ENCODE measurements at regions not wholly inside any gene's neighbourhood (a gene's known extent, or its start where the extent isn't known, plus 50 kb on each side); places are given as distances from the start of the nearest gene placed in this dataset.
A peak's percentile ranks its signal among the peaks of the same experiment; 100 is the strongest.

DNA sequence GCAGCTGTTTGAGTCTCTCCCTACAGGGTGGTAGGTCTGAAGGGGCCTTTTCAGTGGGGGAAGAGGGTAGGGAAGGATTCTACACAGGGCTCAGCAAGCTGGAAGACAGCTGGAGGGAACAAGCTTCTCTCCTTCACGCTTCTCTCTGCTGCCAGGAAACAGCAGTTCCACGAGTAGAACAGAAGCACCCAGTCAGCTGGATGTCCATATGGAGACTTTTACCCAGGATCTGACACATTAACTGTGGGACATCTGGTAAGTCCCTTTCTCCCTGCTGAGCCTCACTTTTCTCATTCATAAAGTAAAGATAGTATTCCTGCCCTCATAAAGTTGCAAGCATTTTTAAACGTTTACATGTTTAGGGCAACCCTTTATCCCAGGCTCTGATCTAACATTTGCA lies 280.3 kb downstream of the OMA1 start:
- no peak for ATAC-seq
- DNase-seq = no peak
- intact Hi-C loops (cut with micrococcal nuclease) = no loop called here

DNA sequence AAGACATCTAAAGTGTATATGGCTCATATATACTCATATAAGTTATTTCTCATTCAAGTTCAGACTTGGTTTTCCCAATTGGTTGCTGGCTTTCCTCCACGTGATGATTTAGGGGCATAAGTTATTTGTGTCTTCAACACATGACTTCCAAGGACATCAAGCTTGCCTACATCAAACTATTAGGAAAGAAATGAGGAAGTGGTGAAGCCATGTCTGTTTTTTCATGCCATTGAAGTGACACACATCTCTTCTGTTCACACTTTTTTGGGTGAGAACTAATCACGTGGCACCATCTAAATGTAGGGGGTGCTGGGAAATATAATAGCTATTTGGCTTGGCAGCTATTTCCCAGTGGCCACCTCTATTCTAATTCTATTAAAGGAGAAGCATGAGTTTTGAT lies 282.1 kb downstream of the OMA1 start:
- no peak for ATAC-seq
- intact Hi-C loops (cut with micrococcal nuclease) = no loop called here

DNA sequence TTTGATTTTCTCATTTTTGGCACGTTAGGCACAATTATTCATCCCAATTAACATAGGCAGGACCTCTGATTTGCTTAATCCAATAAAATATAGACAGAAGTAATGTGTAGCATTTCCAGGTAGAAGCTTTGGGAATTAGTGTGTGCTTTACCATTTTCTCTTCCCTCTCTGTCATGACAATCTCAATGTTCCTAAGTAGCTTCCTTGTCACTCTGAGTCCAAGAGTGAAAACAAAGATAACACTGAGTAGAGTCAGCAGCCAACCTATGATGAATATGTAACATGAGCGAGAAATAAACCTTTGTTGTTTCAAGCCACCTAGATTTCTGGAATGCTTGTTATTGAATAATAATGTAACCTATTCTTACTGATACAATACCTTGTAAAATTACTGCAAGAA lies 283.8 kb downstream of the OMA1 start:
- ATAC-seq (no peak), DNase-seq (no peak)
- intact Hi-C loops (cut with micrococcal nuclease) = no loop called here

More for the DNA sequence above, 282.1 kb downstream of the OMA1 start:
- DNase-seq = no peak

DNA sequence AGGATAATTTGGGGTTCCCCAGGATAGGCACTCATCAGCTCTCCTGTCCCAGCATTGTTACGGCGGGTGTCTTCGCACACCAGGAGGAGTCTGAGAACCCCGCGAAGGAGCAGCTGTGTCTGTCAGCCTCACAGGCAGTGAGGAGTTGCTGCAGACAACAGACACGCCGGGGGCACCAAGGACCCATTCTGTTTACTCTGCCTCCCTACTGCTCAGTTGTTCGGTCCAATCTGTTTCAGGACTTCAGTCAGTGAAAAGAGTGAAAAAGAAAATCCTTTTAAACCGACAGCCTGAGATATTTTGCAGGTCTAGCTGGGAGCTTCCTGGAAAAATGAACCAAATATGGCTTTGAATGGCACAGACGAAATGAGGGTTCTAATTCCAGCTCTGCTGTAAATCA lies 288.4 kb downstream of the OMA1 start:
- intact Hi-C loops (cut with micrococcal nuclease) = no loop called here
- ATAC-seq (no peak), DNase-seq (no peak)

DNA sequence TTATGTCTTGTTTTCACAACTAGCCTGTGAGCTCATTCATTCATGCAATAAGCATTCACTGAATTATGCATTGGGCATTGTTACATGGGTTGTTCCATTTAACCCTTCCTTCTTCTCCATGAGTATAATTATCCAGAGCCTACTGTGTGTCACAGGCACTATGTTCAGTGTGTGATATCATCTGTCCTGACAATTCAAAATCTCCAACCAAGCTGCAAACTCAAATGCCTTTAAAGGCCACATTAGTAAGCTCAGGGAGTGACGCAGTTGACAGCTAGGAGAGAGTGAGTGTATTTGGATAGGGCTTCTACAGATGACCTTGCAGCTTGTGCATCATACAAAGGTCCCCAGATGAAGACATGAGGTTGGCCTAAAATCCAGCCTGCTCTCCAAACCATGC lies 289.5 kb downstream of the OMA1 start:
- ATAC-seq = no peak
- DNase-seq = no peak
- intact Hi-C loops (cut with micrococcal nuclease) = no loop called here

DNA sequence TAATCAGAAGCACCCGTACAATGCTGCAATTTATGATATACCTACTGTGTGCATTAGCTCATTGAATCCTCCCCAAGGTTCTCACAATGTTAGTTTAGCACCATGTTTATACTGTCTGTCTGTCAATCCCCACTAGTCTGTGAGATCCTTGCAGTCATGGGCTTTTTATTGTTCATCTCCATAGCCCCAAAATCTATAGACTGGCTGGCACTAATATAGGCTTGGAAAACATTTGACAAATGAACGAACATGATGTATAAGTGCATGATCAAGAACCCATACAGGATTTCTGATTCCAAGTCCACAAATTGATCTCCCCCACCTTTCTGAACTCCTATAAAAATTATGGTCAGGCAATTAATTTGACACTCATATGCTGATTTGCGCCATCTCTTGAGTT lies 290.0 kb downstream of the OMA1 start:
- ATAC-seq = no peak
- intact Hi-C loops (cut with micrococcal nuclease) = no loop called here

DNA sequence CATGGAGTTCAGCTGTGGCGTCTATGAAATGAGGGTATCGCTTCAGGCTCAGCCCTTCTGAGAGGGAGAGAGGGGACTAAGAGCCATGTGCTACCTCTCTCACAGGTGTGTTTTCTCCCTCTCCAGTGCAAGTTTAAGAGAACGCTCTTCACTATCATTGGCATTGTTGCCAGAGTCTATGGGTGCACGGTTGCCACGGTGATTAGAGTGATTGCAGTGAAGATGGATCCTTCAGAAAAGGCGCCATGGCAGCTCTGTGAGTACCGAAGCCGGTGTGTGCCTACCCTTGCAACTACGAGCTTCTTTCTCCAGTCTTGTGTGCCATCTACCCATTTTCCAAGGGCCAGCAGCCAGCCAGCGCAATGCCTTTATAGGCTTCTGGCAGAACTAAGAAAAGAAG lies 290.5 kb downstream of the OMA1 start:
- ATAC-seq = no peak
- intact Hi-C loops (cut with micrococcal nuclease) = no loop called here
- no peak for DNase-seq

More for the DNA sequence above, 290.0 kb downstream of the OMA1 start:
- DNase-seq = no peak

DNA sequence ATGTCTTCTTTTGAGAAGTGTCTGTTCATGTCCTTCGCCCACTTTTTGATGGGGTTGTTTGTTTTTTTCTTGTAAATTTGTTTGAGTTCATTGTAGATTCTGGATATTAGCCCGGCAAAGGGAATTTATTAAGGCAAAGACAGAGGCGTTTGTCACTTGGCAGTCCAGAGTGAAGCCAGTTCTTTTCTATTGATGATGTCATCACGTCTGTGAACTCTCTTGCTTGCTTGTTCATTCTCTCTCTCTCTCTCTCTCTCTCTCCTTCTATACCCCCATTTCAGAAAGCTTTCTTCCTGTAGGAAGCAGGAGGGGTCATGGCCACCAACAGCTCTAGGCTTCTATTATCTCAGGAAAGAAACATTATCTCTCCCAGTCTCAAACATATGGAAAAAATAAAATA lies 291.3 kb downstream of the OMA1 start:
- intact Hi-C loops (cut with micrococcal nuclease) = no loop called here
- ATAC-seq = no peak

DNA sequence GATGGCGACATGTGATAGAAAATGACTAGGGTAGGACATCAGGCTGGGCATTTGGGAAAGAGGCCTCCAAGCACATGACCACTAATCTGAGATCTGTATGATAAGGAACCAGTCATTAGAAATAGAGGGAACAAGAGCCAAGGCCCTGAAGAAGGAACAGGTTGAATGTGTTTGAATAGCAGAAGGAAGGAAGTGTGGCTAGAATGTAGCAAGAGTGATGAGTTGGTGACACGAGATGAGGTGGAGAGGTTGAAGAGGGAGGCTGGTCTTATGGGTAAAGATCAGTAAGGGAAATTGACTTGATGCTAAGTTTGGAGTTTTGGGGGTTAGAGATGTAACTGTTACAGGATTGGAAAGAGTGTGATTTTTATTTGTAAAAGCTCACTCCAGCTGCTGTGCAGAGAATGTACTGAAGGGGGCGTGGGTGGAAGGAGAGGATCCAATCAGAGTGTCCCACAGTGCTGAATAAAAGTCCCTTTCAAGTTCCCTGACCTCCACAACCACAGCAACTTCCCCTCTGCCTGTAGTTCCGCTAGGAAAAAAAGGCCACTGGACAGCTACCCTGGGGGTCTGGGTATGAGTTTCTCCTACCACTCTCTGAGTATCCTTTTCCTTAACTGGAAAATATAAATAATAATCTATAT lies 295.0 kb downstream of the OMA1 start:
- DNase-seq = no peak
- ATAC-seq = no peak
- intact Hi-C loops (cut with micrococcal nuclease) = no loop called here

More for the DNA sequence above, 291.3 kb downstream of the OMA1 start:
- DNase-seq = no peak

DNA sequence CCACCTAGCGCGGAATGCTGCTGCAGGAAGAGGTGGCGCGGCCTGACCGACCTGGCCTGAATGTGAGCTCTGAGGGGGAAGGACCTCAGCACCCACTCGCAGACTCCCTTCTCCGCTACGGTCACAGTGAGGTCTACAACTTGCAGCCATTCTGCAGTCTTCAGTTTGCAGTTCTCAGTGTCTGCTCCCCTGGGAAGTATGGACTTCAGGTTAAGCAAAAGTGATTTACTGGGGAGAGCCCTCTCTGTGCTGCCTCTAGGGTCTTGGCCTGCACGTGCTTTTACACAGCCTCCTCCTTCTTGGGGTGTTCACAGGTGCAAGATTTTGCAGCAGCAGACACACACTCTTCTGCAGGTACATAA lies 296.0 kb downstream of the OMA1 start:
- ATAC-seq (no peak), DNase-seq (no peak)
- intact Hi-C loops (cut with micrococcal nuclease) = no loop called here

DNA sequence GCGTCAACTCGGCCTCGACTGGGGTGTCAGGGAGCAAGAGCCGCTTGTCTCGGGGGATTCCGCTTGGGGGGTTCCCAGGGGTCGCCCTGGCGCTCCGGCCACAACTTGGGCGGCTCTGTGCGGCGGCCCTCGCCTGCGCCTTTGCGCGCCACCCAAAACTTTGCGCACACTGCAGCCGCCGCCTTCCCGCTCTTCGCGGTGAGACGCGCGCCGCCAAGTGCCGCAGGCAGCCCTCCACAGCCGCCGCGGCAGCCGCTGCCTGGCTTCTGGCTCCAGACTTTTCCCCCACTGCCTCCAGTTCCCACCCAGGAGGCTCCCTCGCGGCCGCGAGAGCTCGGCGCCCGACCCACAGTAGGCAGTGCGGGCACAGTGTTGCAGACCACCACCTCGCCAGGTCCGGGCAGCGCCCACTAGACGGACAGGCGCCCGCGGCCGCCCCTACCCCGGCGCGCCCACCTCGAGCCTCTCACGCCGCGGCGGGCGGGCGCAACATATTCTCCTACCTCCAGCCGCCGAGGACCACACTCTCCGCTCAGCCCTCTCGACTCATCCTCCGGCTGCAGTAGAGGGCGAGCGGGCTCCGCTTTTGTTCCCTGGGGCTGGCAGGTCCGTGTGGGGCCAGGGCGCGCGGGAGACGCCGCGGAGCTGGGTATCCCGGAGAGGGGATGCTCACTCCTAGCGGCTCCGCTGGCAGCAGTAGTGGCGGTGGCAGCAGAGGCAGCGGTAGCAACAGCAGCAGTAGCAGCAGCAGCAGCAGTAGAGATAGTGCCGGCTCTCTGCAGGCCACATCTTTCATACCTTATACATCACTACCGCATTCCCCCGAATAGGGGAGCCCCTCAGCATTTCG lies 296.6 kb downstream of the OMA1 start:
- DNase-seq (peak; percentile 45), ATAC-seq (peak; percentile 90)
- intact Hi-C loops (cut with micrococcal nuclease) = no loop called here

DNA sequence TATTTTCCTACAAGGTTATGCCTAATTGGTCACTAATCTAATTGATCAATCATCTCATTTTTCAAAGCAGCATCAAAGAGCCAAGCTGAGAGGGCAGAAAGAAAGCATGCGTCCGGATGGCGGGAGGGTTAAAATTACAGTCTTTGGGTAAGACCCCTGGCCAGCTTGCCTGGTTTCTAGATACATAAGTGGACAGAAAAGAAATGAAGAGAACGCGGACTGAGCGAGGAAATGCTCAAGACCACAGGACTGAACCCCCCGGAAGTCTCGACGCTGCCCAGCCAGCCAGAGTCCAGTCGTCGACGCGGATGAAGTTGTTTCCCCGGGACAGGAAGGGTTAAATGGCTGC lies 297.2 kb downstream of the OMA1 start:
- ATAC-seq (no peak), DNase-seq (no peak)
- intact Hi-C loops (cut with micrococcal nuclease) = no loop called here

DNA sequence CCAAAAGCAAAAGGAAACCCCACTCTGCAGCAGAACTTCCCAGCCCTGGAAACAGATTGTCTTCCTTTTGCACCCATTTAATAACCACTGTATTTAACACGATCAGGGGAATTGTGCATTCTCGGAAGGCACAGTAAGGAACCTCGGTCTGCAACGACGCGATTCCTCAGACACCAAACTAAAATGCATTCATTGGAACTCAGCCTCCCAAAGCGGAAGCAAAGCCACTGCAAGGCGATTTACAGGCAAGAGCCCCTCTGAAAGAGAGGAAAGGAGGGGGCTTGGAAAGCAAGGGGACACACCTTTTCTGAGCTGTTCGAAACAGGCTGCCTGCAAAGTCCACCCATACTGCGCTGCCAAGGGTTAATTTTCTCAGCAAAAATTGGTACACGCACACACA lies 297.7 kb downstream of the OMA1 start:
- DNase-seq = no peak
- no peak for ATAC-seq
- intact Hi-C loops (cut with micrococcal nuclease) = no loop called here

DNA sequence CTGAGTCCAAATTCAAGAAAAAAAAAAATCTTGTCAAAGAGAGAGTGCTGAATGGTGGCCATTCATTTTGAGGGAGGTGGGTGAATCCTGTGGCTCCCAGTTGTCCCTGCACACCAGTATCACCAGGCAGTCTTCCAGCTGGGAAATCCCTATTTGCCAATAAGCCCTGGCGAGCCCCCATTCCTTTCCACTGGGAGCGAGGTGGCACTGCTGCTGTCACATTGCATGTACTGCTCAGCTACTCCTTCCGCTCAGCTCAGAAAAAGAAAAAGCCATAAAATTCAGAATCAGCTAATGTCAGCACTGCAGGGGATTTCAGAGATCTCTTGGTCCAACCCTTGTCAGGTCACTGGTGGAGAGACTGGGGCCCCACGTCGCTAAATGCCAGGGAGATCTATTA lies 298.5 kb downstream of the OMA1 start:
- no peak for DNase-seq
- ATAC-seq = no peak
- intact Hi-C loops (cut with micrococcal nuclease) = no loop called here

DNA sequence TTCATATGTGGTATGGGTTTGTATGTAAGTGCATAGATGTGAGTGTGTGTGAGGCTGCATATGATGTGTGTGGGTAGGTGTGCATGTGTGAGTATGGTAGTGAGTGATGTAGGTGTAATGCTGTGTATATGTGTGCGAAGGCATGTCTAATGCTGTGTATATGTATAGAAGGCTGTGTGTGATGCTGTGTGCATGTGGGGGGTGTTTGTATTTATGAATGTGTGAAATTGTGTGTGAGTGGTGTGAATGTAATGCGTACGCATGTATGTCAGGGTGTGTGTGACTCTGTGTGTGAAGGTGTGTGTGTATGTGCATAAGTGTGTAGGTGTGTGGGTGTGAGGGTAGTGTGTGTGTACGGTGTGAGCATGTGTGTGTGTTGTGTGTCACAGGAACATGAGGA lies 300.0 kb downstream of the OMA1 start:
- intact Hi-C loops (cut with micrococcal nuclease) = no loop called here
- ATAC-seq = no peak

DNA sequence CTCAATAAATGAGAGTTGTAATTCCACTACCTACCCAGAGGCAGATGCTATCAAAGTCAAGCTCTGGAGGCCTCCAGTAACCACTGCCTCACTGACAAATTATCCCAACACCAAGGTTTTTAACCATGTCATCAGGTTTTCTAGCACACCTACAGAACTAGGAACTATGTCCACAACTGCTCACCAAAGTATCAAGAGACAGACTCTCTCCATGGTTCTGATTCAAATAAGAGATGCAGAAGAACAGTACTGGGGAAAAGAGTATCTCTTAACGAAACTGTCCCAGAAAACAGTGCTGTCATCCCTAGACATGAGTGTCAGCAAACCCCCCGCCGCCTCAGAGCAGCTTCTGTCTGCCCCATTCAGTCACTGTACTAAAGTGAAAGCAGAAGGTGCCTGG lies 301.7 kb downstream of the OMA1 start:
- DNase-seq = no peak
- ATAC-seq = no peak
- intact Hi-C loops (cut with micrococcal nuclease) = no loop called here

More for the DNA sequence above, 300.0 kb downstream of the OMA1 start:
- no peak for DNase-seq

DNA sequence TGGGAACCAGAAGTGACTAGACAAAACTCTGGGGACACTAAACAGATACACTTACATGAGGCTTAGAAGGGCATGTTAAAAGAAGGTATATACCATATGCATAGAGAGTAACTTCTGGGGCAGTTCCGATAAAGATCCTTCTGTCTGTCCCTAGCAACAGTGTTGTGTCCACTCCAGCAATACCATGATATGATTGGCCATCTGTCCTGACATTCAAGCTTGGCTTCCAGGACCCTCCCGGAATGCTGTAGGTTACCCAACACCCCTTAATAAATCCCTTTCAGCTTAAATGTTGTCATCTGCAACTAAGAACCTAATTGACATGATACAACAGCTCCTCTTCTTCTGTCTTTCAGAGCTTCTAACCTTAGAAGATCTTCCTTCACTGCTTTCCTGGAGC lies 307.7 kb downstream of the OMA1 start:
- intact Hi-C loops (cut with micrococcal nuclease) = no loop called here
- DNase-seq (no peak), ATAC-seq (no peak)

DNA sequence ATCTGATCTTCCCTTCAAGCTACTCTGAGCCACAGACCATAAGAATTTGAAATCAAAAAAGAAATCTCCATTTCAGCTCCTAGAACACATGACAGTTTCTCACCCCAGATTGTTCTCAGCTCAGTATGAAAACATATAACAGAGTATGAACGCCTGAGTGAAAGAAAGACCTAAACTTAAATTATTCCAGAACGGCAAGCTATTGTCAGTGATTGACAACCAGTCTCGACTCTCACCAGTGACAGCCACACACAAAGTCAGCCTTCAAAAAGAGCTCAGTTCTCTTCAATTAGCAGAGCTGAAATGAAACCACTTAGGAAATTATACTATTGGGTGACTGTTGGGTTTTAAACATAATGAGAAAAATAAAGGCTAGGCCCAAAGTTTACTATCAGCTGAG lies 312.8 kb downstream of the OMA1 start:
- no peak for ATAC-seq
- no peak for DNase-seq
- intact Hi-C loops (cut with micrococcal nuclease) = no loop called here

DNA sequence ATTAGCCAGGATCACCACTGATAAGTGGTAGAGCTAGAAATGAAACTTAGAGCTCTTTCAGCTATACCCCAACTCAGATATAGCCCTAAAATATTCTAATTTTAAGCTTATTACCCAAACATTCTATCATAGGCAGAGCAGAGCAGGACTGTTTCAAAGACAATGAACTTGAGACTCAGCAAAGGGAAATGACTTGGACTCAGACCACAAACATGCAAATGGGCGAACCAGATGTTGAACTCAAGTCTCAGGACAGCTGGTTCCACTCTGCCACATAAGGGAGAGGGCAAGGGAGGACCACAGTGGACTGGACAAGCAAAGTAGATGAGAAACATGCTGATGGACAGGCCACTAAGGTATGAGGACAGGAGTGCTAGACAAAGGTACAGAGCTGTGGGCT lies 315.3 kb downstream of the OMA1 start:
- ATAC-seq (no peak), DNase-seq (no peak)
- intact Hi-C loops (cut with micrococcal nuclease) = no loop called here

DNA sequence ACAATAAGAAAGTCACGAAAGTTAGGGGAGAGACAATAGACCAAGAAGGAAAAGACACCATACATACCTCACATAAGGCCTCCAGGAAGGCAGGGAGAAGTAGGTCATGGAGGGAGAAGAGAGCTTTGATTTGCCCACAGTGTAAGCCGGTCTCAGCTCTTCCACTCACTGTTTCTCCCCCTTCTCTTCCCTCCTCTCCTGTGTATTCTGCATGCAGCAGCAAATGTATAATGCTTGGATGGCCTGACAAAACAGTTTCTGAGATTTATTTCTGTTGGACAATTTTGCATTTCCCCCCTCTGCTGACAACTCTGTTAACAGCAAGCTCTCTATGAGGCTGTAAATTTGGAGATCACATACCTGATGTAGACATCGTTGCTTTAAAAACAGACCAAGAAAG lies 318.9 kb downstream of the OMA1 start:
- DNase-seq (no peak), ATAC-seq (no peak)
- intact Hi-C loops (cut with micrococcal nuclease) = no loop called here

DNA sequence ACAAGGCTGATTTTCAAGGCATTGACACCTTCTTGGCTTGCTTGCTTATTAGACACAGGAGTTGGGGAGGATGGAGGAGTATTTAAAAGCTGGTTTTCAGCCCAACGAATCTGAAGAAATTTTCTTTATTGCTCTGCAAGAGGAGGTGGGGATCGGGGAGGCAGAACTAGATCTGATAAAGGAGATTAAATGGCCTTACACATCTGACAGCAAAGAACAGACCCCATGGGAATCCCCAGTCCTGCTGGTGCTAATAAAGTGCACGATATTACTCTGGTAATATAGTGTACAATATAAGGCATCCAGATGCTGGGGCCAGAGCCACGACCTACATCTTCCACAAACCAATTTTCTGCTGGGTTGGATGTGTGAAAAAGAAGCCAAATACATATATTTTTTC lies 323.0 kb downstream of the OMA1 start:
- DNase-seq (no peak), ATAC-seq (no peak)
- intact Hi-C loops (cut with micrococcal nuclease) = no loop called here
